ENCODE measurements at regions not wholly inside any gene's neighbourhood (a gene's known extent, or its start where the extent isn't known, plus 50 kb on each side); places are given as distances from the start of the nearest gene placed in this dataset.

GRCh38 chr1:8247811-8248436 lies 70.0 kb upstream of the SLC45A1 start:
- no peaks in the 10 kb centered on the region for H3K36me3 ChIP-seq (ENCODE audit: control insufficient read depth in 2 of 4, insufficient read depth in 4 of 4, low read length in 3 of 4)
- no peak overlapping the region for H2BK120ac ChIP-seq (replicated peaks; ENCODE audit: low read depth, low read length)
- no peak overlapping the region for H3K18ac ChIP-seq (ENCODE audit: extremely low read depth, low read length)
- H3K27me3 ChIP-seq (replicated peaks in 1 of 4; ENCODE audit: control insufficient read depth in 3 of 4, extremely low read depth in 1 of 4, insufficient read depth in 3 of 4, low read length in 3 of 4): no peaks in the 10 kb centered on the region
- DNase-seq (ENCODE audit: low read depth in 1 of 2, low spot score in 2 of 2) (no peak), FAIRE-seq (no peak)
- no peak overlapping the region for H3K23ac ChIP-seq (ENCODE audit: insufficient read length)
- H2BK15ac ChIP-seq (ENCODE audit: low read length): no peak overlapping the region
- no peaks in the 10 kb centered on the region for H4K20me1 ChIP-seq (replicated peaks in 1 of 2; ENCODE audit: control insufficient read depth in 1 of 2, insufficient read depth in 2 of 2, low read length in 2 of 2)
- no peaks in the 10 kb centered on the region for H3K9me3 ChIP-seq (ENCODE audit: insufficient read depth in 2 of 2, low read depth in 1 of 2, low read length in 1 of 2)
- no peaks in the 10 kb centered on the region for H3K79me1 ChIP-seq (ENCODE audit: low read depth, low read length)
- H3K79me2 ChIP-seq (ENCODE audit: control insufficient read depth in 1 of 2, insufficient read depth in 2 of 2, low read length in 2 of 2): no peaks in the 10 kb centered on the region
- no peak overlapping the region for H2BK20ac ChIP-seq (ENCODE audit: low read length)
- H4K91ac ChIP-seq (replicated peaks; ENCODE audit: insufficient read length, low read length): no peak overlapping the region
- ChIA-PET CTCF (ENCODE audit: partially characterized antibody) (interaction anchor here (0.6 to 4.4 kb wide), 6 partner anchors 10 to 232 kb away, joined by 3 to 18 read pairs (median 4); no protein-coding TSS in a partner anchor), POLR2A (ENCODE audit: partially characterized antibody) (no interaction called here)
- H3K27ac ChIP-seq (ENCODE audit: low read depth, low read length): no peak overlapping the region
- H2AK5ac ChIP-seq (ENCODE audit: low read depth, low read length): no peak overlapping the region
- H3K9ac ChIP-seq (replicated peaks in 1 of 4; ENCODE audit: extremely low read depth in 1 of 4, low read depth in 3 of 4, low read length in 3 of 4): no peak overlapping the region
- no peak overlapping the region for H2AFZ ChIP-seq (ENCODE audit: low read length)
- TF ChIP-seq SUZ12 (IDR thresholded peaks at IDR 0.05; ENCODE audit: low read length) (no peak), SAP30 (IDR thresholded peaks at IDR 0.05; ENCODE audit: insufficient read depth, insufficient replicate concordance, low read length) (no peak), KDM1A (IDR thresholded peaks at IDR 0.05; ENCODE audit: borderline replicate concordance, low read length) (no peak), CHD1 (IDR thresholded peaks at IDR 0.05; ENCODE audit: low read depth, low read length) (no peak), KDM5A (IDR thresholded peaks at IDR 0.05; ENCODE audit: low read length) (no peak), CHD2 (IDR thresholded peaks at IDR 0.05; ENCODE audit: low read length) (no peak), GTF2F1 (IDR thresholded peaks at IDR 0.05; ENCODE audit: borderline replicate concordance, low read depth, low read length) (no peak), SP1 (IDR thresholded peaks at IDR 0.05; ENCODE audit: low read depth, low read length) (no peak)
- no peak overlapping the region; the same call in 1 of the 2 replicates for H2BK12ac ChIP-seq (ENCODE audit: low read depth, low read length)
- H3K4ac ChIP-seq (replicated peaks; ENCODE audit: insufficient read length, low read depth, low read length): no peak overlapping the region
- H4K8ac ChIP-seq (ENCODE audit: extremely low read depth, insufficient read depth, low read length): no peak overlapping the region
- 92% methylated on average over 10 of the region's 10 CpGs; no CpG with 5 or more reads in 1 of the 2 experiments for WGBS, 2 experiments (ENCODE audit: extremely low coverage in 1 of 2, insufficient coverage in 1 of 2, insufficient read length in 1 of 2, insufficient replicate concordance in 2 of 2, low coverage in 1 of 2, low lambda C conversion rate in 2 of 2, missing lambda C conversion rate in 1 of 2)
- H4K5ac ChIP-seq (ENCODE audit: insufficient read length, low read depth, low read length): no peak overlapping the region
- no peaks in the 10 kb centered on the region; a peak in 1 of 7 replicates for H3K4me1 ChIP-seq (replicated peaks in 1 of 4; ENCODE audit: control insufficient read depth in 3 of 4, insufficient read depth in 4 of 4, low read length in 3 of 4)
- no peak overlapping the region for H2BK5ac ChIP-seq (ENCODE audit: low read depth, low read length)
- no peaks in the 10 kb centered on the region for H3K23me2 ChIP-seq (ENCODE audit: low read depth, low read length)
- H3K56ac ChIP-seq (replicated peaks; ENCODE audit: insufficient read length, low read depth, low read length): no peak overlapping the region
- no peak overlapping the region for H3K14ac ChIP-seq (ENCODE audit: insufficient read length)
- H3K4me3 ChIP-seq (ENCODE audit: extremely low read depth in 1 of 4, insufficient read depth in 2 of 4, low read depth in 3 of 4, low read length in 4 of 4): no peak overlapping the region
- H3K4me2 ChIP-seq (ENCODE audit: insufficient read depth in 1 of 2, low read depth in 2 of 2, low read length in 2 of 2): no peak overlapping the region

All from H1 (cell line).